DMS153 (cell line): ENCODE measurements at regions not wholly inside any gene's neighbourhood (a gene's known extent, or its start where the extent isn't known, plus 50 kb on each side); places are given as distances from the start of the nearest gene placed in this dataset.
"Not testable (repeated sequence)": the region's sequence is repeated elsewhere in the genome, so short reads cannot be mapped to it uniquely, and the experiment has no call there.

ENCODE experiments used
- DNase-seq: peaks from one replicate; lab custom pipeline; 2025; lab: John Stamatoyannopoulos, UW

GRCh38 chr21:27061770-27062169 lies 94.9 kb upstream of the ADAMTS5 start:
- DNase-seq, result no peak

DNA sequence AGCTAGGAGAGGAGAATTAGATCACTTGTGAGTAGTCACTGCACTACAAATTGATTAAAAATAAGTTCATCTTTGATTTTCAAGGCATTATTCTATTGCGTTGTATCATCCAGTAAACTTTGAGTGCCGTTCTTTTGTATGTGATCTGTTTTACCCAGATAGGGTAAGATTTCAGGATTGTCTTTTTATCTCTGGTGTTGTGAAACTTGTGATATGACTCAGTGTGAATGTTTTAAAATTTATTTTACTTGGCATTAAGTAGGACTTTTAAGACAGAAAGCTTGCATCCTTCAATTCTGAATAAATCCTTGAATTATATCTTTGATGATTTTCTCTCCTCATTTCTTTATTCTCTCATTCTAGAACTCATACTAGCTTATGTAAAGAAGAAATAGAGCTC lies 93.3 kb upstream of the ADAMTS5 start:
- DNase-seq, result no peak

DNA sequence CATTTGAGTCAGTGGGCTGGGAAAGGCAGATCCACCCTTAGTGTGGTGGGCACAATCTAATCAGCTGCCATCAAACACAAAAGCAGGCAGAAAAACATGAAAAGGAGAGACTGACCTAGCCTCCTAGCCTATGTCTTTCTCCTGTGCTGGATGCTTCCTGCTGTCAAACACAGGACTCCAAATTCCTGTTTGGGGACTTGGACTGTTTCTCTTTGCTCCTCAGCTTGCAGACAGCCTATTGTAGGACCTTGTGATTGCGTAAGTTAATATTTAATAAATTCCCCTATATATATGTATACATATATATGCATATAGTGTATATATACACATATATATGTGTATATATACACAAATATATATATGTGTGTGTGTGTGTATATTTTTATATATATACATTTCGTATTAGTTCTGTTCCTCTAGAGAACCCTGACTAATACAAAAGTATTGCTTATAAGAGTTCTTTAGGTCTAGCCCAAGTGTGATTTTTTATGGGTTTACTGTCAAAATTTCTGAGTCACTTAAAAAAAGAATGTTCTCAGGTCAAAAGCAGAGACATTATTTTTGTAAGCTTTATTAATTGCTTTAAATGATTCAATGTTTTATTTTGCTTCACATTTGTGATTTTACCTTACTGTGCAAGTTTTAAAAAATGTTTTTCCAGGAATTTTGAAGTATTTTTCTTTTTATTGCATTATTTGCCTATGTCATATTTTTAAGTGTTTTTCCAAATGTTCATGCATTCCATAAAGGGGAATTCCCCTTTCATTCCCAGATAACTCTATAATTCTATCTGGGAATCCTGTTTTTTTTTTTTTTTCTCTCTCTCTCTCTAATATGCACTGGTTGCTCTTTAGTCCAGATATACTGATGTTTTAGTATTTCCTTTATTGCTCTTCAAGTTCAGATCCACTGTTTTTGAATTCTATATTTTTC lies 92.1 kb upstream of the ADAMTS5 start:
- no peak for DNase-seq

DNA sequence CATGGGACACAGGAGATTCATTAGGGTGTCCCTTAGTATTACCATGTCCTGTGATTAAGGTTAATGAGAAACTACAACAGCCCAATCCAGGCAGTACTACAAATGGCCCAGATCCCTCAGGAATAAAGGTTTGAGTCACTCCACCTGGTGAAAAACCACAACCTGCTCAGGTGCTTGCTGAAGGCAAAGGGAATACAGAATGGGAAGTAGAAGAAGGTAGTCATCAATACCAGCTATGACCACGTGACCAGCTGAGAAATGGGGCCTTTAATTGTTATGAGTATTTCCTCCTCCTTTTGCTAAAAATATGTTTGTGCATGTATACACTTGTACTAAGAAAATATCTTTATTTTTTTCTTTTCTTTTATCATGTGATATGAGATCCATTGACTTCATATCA lies 91.1 kb upstream of the ADAMTS5 start:
- DNase-seq, result no peak

DNA sequence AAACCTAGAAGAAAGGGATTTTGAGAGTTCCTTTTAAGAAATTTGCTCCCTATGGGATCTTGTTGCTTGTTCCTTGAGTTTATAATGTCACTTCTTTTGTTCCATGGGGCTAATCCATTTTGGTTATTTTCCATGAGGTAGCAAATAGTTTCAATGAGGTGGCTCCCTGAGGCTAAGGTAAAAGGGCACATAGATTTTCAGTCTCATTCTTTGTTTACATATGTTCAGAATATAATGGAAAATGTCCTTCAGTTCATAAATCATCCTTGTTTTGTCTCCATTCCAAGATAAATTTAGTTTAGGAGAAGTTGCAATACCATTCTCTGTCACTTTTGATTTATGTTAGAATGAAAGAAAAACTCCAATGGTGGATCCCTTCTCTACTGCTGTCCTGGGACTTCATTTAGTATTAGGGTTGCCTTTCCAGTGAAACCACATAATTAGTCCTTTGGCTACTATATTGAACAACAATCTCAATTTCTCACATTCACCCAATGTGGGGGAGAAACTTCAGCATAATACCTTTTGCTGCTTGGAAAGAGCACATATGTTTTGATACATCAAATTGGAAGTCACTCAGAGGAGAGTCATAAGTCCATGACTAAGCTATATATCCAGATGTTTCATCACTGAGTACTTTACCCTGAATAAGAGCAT lies 80.9 kb upstream of the ADAMTS5 start:
- no peak for DNase-seq

GRCh38 chr21:27047283-27047657 lies 80.4 kb upstream of the ADAMTS5 start:
- no peak for DNase-seq

- DNase-seq, result no peak
Observed at GRCh38 chr21:27045281-27045985, 78.5 kb upstream of the ADAMTS5 start.

DNA sequence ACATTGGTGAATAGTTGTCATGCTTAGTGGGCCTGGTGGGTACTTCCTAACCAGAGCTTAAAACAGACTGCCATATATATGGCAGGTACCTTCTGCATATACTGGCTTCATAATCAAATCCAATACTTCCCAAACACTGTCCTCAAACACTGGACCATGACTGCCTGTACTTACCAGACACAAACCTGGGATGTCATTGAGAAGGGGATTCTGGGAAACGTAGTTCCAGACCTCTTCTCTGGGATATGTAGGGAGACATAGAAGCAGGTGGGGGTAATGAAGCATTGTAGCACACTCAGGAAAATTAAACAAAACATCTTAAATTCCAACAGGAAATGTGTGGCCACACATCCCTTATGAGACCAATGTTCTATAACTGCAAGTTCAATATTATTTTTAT lies 76.5 kb upstream of the ADAMTS5 start:
- DNase-seq, result no peak

DNA sequence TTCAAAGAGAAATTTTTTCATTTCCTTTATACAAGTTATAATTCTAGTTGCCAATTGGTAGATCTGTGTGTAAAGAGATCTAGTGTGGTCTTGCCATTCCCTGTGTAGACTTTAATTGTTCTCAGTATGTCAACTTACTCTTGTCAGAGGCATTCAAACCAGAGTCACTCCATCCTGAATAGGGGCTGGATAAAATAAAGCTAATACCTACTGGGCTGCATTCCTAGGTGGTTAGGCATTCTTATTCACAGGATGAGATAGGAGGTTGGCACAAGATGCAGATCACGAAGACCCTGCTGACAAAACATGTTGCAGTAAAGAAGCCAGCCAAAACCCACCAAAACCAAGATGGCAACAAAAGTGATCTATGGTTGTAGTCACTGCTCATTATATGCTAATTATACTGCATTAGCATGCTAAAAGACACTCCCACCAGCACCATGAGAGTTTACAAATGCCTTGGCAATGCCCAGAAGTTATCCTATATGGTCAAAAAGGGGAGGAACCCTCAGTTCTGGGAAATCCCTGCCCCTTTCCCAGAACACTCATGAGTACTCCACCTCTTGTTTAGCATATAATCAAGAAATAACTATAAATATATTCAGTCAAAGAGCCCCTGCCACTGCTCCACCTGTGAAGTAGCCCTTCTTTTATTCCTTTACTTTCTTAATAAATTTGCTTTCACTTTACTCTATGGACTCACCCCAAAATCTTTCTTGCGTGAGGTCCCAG lies 74.0 kb upstream of the ADAMTS5 start:
- no peak for DNase-seq

DNA sequence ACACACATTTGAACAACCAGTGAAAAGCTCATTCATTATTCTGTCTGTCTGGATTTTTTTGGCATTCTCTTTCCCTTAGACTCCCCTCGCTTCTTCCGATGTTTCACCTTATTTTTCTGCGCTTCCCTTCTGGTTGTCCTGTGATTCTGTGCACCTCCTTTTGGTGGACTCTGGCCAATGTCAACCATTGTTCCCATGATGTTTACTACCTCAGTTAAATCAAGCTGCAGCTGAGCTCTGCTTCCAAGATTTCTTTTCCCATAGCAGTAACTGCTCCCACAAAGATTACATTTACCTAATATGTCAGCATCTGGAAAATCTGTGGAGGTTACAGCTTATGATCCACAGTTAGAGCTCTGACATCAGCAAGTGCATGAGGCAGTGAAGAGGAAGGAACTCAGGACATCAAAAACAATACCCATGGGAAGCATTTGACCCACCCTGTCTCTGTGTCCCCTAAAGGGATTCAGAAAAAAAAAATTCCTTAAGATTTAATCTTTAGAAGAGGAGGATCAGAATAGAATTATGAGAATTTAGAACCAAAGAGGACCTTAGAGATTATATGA lies 69.9 kb upstream of the ADAMTS5 start:
- no peak for DNase-seq

GRCh38 chr21:27035791-27036190 lies 68.9 kb upstream of the ADAMTS5 start:
- DNase-seq, result no peak

DNA sequence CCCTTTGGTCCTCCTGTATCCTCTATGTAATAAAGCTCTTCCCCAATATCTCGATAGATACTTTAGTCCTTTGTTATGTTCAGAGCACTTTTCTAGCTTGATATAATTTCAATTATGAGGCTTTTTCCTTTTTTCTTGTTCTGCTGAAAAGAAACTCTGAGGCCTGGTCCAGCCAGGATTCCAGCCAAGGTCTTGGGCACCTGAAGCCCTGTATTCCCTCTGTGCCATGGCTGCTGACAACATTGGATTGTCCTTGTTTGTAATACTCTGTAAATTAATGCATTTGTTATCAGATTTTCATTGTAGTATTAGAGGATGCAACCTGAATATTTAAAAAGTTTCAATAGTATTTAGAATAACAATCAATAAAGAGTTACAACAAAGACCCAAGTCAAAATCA lies 67.9 kb upstream of the ADAMTS5 start:
- DNase-seq, result no peak

- DNase-seq, result no peak
Observed at GRCh38 chr21:27033471-27033870, 66.6 kb upstream of the ADAMTS5 start.

GRCh38 chr21:27026501-27026900 lies 59.6 kb upstream of the ADAMTS5 start:
- DNase-seq, result no peak

DNA sequence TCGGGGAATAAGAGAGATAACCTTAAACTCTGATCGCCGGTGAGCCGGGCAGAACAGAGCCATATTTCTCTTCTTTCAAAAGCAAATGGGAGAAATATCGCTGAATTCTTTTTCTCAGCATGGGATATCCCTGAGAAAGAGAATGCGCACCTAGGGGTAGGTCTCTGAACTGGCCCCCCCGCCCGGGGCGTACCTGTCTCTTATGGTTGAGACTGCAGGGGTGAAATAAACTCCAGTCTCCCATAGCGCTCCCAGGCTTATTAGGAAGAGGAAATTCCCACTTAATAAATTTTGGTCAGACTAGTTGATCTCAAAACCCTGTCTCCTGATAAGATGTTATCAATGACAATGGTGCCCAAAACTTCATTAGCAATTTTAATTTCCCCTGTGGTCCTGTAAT lies 58.8 kb upstream of the ADAMTS5 start:
- not testable (repeated sequence) for DNase-seq

DNA sequence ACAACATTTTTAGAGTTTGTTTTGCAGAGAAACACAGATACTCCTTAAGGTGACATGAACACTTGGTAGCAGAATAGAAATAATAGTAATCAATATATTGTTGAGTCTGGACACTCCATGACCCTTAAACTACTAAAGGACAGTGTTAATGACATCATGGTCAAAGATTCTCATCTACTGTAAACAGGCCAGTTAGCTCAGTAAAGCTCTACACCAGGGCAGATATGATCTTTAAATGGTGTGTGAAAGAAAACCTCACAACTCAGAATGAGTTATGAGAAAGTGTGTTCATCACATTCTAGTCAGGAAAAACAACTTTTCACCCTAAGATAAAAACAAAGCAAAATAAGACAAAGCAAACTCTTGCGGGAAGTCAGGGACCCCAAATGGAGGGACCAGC lies 58.1 kb upstream of the ADAMTS5 start:
- no peak for DNase-seq

DNA sequence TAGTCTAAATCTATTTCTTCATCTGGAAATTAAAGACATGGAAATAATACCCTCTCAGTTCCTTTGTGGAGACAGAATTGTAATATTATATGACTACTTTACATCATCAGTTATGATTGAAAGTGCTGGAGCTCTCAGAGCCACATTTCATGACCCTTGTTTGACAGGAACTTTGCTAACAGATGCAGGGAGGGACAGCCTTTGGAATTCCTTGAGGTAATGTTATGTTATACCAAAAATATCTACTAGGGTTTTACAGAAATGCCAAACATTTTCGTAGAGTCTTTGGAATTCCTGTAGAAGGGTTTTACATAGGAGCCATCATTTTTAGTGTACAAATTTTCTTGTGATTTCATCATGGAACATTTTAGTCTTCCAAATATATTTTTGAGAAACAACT lies 57.4 kb upstream of the ADAMTS5 start:
- no peak for DNase-seq

GRCh38 chr21:27023186-27023585 lies 56.3 kb upstream of the ADAMTS5 start:
- no peak for DNase-seq

DNA sequence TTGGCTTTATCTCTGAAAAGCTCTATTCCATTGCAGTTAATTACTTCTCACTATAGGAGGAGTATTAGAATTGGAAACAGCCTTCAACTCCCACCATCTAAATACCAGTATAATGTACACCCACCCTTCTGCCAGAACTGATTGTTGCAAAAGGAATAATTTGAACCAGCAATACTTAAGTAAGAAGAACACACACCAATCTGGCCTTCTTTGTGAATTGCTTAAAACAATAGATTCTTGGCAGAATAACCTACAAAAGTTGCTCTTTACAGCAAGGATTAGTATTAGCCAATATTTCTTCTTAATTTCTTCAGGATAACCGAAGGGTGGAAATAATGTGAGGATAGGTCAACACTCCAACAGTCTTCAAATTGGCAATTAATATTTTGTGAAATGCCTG lies 54.9 kb upstream of the ADAMTS5 start:
- no peak for DNase-seq

DNA sequence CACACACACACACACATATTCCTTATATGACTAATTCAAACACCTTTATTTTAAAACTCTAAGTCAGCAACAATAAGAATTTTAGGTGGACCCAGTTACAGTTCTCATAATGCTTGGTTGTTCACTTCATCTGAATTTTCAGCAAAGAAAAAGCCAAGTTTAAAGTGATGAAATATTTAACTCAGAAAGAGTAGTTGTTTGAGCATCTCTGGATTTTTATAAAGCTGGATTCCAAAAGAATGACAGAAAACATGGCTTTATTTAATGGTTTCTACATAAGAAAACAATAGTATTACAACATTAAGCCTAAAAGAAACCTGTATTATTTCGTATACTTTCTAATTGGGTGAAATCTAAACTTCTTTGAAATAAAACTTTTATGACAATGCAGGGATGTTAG lies 54.2 kb upstream of the ADAMTS5 start:
- DNase-seq, result no peak

GRCh38 chr21:27017246-27017645 lies 50.4 kb upstream of the ADAMTS5 start:
- DNase-seq, result no peak
